GM12892 (cell line): ENCODE measurements at regions not wholly inside any gene's neighbourhood (a gene's known extent, or its start where the extent isn't known, plus 50 kb on each side); places are given as distances from the start of the nearest gene placed in this dataset.

ENCODE experiments used
- DNase-seq: peaks from one replicate; pipeline ENCODE4 v3.0.0; 2011; ENCODE audit not compliant: insufficient read length
- FAIRE-seq: peaks from 2 replicates; lab custom pipeline; 2011; peaks lifted over from hg19 to GRCh38; lab: Jason Lieb, UNC
- POLR2A ChIP-seq: IDR thresholded peaks from 2 replicates; pipeline ENCODE4 v1.6.1; 2011; ENCODE audit warnings: low read depth, low read length, control low read depth
- POLR2AphosphoS5 ChIP-seq: IDR thresholded peaks from 2 replicates; pipeline ENCODE4 v1.6.1; 2011; ENCODE audit warnings: low read depth, low read length, control low read depth
- TAF1 ChIP-seq: IDR thresholded peaks from 2 replicates; pipeline ENCODE4 v1.6.1; 2011; ENCODE audit warnings: low read depth, mild to moderate bottlenecking, control low read depth, low read length, borderline replicate concordance

- DNase-seq = no peak
- TF ChIP-seq POLR2AphosphoS5 (no peak), POLR2A (no peak), TAF1 (no peak)
- no peak for FAIRE-seq
Measured at GRCh38 chr14:100638211-100638855, 51.1 kb upstream of the BEGAIN start.

DNA sequence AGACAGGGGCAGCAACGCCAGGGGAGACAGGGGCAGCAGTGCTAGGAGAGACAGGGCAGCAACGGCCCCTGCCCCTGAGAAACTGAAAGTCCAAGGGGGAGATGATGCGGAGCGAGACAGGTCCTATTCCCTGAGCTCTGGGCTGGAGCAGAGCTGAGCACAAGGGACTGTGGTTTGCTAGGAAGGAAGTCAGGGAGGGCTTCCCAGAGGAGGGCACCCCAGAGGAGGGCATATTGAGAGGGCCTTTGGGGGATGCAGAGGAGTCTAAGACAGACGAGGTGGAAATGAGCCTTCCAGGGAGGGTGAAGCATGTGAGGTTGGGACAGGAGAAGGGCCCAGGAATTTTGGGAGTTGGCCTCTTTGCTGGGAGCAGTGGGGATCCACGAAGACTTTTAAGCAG is 52.1 kb upstream of the BEGAIN start:
- FAIRE-seq = no peak
- TF ChIP-seq POLR2AphosphoS5 = no peak
- TF ChIP-seq TAF1 = no peak
- no peak for TF ChIP-seq POLR2A

DNA sequence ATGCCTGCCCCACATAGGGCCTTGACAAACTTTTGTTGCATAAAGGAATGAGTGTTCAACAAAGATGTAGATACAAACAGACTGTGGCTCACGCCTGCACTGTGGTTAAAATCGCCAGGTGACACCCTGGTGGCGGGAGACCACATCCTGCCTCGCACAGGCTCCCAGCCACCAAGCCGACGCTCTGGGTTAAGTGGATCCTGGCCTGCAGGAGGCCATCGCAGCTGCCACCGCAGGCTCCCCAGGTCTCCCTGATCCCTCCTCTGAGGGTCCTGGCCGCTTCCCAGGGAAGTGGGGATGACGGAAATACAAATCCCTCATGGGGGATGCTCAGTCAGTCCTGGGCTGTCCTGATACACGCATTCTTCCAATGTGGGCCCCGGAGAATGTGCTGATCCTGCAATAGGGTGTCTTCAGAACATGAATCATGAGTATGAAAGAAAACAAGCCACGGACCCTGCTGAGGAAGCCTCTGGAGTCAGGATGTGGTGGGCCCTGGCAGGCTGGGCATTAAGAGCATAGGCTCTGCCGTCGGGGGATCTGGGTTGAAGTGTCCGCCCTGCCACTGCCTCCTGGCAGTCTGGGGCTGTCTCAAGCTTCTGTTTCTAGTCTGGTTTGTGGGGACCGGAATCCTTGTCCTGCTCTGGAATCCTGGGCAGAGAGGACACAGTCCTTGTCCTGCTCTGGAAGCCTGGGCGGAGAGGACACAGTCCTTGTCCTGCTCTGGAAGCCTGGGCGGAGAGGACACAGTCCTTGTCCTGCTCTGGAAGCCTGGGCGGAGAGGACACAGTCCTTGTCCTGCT is 53.5 kb upstream of the BEGAIN start:
- FAIRE-seq (peak; percentile 61), DNase-seq (no peak)
- TF ChIP-seq POLR2AphosphoS5 = no peak
- no peak for TF ChIP-seq POLR2A
- no peak for TF ChIP-seq TAF1

More for the DNA sequence above, 52.1 kb upstream of the BEGAIN start:
- no peak for DNase-seq

- TF ChIP-seq POLR2AphosphoS5 = no peak
- no peak for TF ChIP-seq POLR2A
- TF ChIP-seq TAF1 = no peak
- DNase-seq = no peak
- no peak for FAIRE-seq
Measured at GRCh38 chr14:100641274-100641860, 54.1 kb upstream of the BEGAIN start.

DNA sequence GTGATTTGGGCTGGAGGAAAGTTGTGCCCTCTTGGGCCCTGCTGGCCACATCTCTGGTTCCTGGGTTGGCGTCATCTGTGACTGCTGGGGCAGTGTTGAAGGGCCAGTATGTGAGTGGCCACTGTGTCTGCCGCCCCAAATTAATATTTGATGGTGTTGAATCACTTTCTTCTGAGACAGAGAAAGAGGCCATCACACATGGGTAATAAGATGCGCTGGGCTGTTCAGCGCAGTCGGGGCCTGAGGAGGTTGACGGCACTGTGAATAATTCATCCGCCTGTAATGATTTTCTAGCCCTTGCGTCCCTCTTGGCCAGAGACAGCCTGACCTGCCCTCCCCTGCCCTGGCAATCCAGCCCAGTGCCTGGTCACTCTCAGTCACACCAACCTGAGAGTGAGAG is 56.2 kb upstream of the BEGAIN start:
- DNase-seq (no peak), FAIRE-seq (no peak)
- TF ChIP-seq POLR2A = no peak
- TF ChIP-seq TAF1 = no peak
- TF ChIP-seq POLR2AphosphoS5 = no peak

GRCh38 chr14:100644383-100644782 is 57.2 kb upstream of the BEGAIN start:
- FAIRE-seq = no peak
- no peak for TF ChIP-seq POLR2AphosphoS5
- no peak for DNase-seq

DNA sequence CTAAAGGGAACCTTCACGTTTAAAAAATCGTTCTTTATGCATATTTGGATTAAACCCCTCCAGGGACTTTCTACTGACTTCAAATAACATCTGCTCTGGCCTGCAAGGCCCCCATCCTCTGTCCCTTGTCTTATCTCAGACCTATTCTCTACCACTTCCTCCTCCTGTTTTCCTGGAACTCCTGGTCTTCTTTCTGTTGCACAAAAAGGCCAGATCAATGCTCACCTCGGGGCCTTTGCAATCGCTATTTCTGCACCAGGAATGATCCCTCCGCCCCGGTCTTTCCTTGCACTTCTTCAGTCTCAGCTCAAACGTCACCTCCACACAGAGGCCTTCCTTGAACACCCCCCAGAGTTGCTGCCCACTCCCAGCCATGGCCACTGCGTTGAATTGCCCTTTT is 57.6 kb upstream of the BEGAIN start:
- DNase-seq = no peak
- TF ChIP-seq POLR2A = no peak
- no peak for FAIRE-seq

GRCh38 chr14:100645196-100645981 is 58.2 kb upstream of the BEGAIN start:
- DNase-seq (peak; percentile 67), FAIRE-seq (peak; percentile 74)

GRCh38 chr14:100645982-100646314 is 58.7 kb upstream of the BEGAIN start:
- no peak for FAIRE-seq
- no peak for DNase-seq
- TF ChIP-seq POLR2AphosphoS5 = no peak
- no peak for TF ChIP-seq POLR2A
- no peak for TF ChIP-seq TAF1

More at GRCh38 chr14:100645196-100645981, 58.2 kb upstream of the BEGAIN start:
- no peak for TF ChIP-seq POLR2AphosphoS5
- TF ChIP-seq POLR2A = no peak
- no peak for TF ChIP-seq TAF1

- DNase-seq = no peak
- TF ChIP-seq POLR2AphosphoS5 (no peak), TAF1 (no peak), POLR2A (no peak)
- FAIRE-seq = no peak
Measured at GRCh38 chr14:100648474-100649172, 61.4 kb upstream of the BEGAIN start.

DNA sequence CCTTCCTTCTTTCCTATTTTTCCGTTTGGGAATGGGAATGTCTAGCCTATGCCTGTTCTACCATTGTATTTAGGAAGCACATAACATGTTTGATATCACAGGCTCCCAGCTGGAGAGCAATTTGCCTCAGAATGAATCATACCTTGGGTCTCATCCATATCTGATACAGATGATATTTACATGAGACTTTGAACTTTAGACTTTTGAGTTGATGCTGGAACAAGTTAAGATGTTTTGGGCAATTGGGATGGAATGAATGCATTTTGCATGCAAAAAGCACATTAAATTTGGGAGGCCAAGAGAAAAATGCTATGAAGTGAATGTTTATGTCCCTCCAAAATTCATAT is 61.9 kb upstream of the BEGAIN start:
- TF ChIP-seq POLR2A (no peak), POLR2AphosphoS5 (no peak), TAF1 (no peak)
- FAIRE-seq (no peak), DNase-seq (no peak)
